ENCODE measurements at regions not wholly inside any gene's neighbourhood (a gene's known extent, or its start where the extent isn't known, plus 50 kb on each side); places are given as distances from the start of the nearest gene placed in this dataset.

DNA sequence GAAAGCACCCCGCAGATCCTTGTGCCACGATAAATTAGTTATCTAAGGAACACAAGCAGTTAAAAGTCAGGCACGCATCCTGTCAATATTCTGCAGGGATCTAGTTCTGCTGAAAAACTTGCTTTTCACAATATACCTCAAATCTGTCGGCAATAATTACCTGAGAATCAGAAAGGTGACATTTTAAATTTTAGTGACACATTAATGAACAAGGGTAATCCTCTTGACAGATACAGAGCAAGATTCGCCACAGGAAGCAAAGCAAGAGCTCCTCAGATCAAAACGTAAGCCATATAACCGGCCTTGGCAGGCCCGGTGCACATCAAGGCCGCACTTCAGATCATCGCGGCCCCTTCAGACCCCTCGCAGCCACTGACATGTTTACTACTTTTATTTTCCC, 185.7 kb downstream of the ATPSCKMT start:
- Histone ChIP-seq H2AFZ (ENCODE audit: low read length) (no peak overlapping the region), H2BK120ac (replicated peaks; ENCODE audit: low read depth, low read length) (no peak overlapping the region), H3K27ac (ENCODE audit: low read depth, low read length) (no peak overlapping the region), H4K20me1 (replicated peaks in 1 of 2; ENCODE audit: control insufficient read depth in 1 of 2, insufficient read depth in 2 of 2, low read length in 2 of 2) (no peaks in the 10 kb centered on the region), H3K9ac (replicated peaks in 1 of 4; ENCODE audit: extremely low read depth in 1 of 4, low read depth in 3 of 4, low read length in 3 of 4) (no peak overlapping the region), H2BK12ac (ENCODE audit: low read depth, low read length) (no peak overlapping the region), H3K18ac (ENCODE audit: extremely low read depth, low read length) (no peak overlapping the region), H3K4me3 (ENCODE audit: extremely low read depth in 1 of 4, insufficient read depth in 2 of 4, low read depth in 3 of 4, low read length in 4 of 4) (no peak overlapping the region), H3K4me2 (ENCODE audit: insufficient read depth in 1 of 2, low read depth in 2 of 2, low read length in 2 of 2) (no peak overlapping the region), H2BK5ac (ENCODE audit: low read depth, low read length) (no peak overlapping the region), H3K4ac (replicated peaks; ENCODE audit: insufficient read length, low read depth, low read length) (no peak overlapping the region), H3K56ac (replicated peaks; ENCODE audit: insufficient read length, low read depth, low read length) (no peak overlapping the region), H3K4me1 (replicated peaks in 1 of 4; ENCODE audit: control insufficient read depth in 3 of 4, insufficient read depth in 4 of 4, low read length in 3 of 4) (0 out of 7 replicates have a peak, but pooled peaks cover 0 to 2% (median 0%) of the 10 kb centered on the region in 4 experiments), H2BK20ac (ENCODE audit: low read length) (no peak overlapping the region), H4K91ac (replicated peaks; ENCODE audit: insufficient read length, low read length) (no peak overlapping the region), H4K5ac (ENCODE audit: insufficient read length, low read depth, low read length) (no peak overlapping the region), H3K23ac (ENCODE audit: insufficient read length) (no peak overlapping the region), H3K23me2 (ENCODE audit: low read depth, low read length) (no peaks in the 10 kb centered on the region), H3K27me3 (replicated peaks in 1 of 4; ENCODE audit: control insufficient read depth in 3 of 4, extremely low read depth in 1 of 4, insufficient read depth in 3 of 4, low read length in 3 of 4) (no peaks in the 10 kb centered on the region), H3K14ac (ENCODE audit: insufficient read length) (no peak overlapping the region), H2AK5ac (ENCODE audit: low read depth, low read length) (no peak overlapping the region), H4K8ac (ENCODE audit: extremely low read depth, insufficient read depth, low read length) (no peak overlapping the region), H3K79me2 (ENCODE audit: control insufficient read depth in 1 of 2, insufficient read depth in 2 of 2, low read length in 2 of 2) (no peaks in the 10 kb centered on the region), H3K36me3 (ENCODE audit: control insufficient read depth in 2 of 4, insufficient read depth in 4 of 4, low read length in 3 of 4) (no peaks in the 10 kb centered on the region), H2BK15ac (ENCODE audit: low read length) (no peak overlapping the region), H3K79me1 (ENCODE audit: low read depth, low read length) (no peaks in the 10 kb centered on the region), H3K9me3 (ENCODE audit: insufficient read depth in 2 of 2, low read depth in 1 of 2, low read length in 1 of 2) (peaks cover 0 to 9% of the 10 kb centered on the region in 2 experiments; a peak in 1 of 4 replicates)
- WGBS, 2 experiments (ENCODE audit: extremely low coverage in 1 of 2, insufficient coverage in 1 of 2, insufficient read length in 1 of 2, insufficient replicate concordance in 2 of 2, low coverage in 1 of 2, low lambda C conversion rate in 2 of 2, missing lambda C conversion rate in 1 of 2), result 90% methylated on average over 12 of the region's 12 CpGs; no CpG with 5 or more reads in 1 of the 2 experiments
- ChIA-PET CTCF (ENCODE audit: partially characterized antibody) (interaction anchor here (1.5 kb wide), 1 partner anchor 17 kb away, joined by 4 read pairs; no protein-coding TSS in a partner anchor), POLR2A (ENCODE audit: partially characterized antibody) (no interaction called here)
- FAIRE-seq (no peak), DNase-seq (ENCODE audit: low read depth in 1 of 2, low spot score in 2 of 2) (no peak)
- TF ChIP-seq CBX8 (IDR thresholded peaks at IDR 0.05; ENCODE audit: borderline replicate concordance, low read depth, low read length) (no peak), RAD21 (IDR thresholded peaks at IDR 0.05 in 1 of 2, conservative IDR thresholded peaks at IDR 0.05 in 1 of 2; ENCODE audit: low read depth in 2 of 2, low read length in 2 of 2) (no peak), SP2 (IDR thresholded peaks at IDR 0.05; ENCODE audit: low read length) (no peak), SP1 (IDR thresholded peaks at IDR 0.05; ENCODE audit: low read depth, low read length) (no peak), YY1 (IDR thresholded peaks at IDR 0.05; ENCODE audit: low read depth, low read length) (no peak), EGR1 (IDR thresholded peaks at IDR 0.05; ENCODE audit: borderline replicate concordance, low read depth, low read length) (no peak), EP300 (IDR thresholded peaks at IDR 0.05; ENCODE audit: borderline replicate concordance in 1 of 2, low read depth in 2 of 2, low read length in 2 of 2) (no peak), ASH2L (IDR thresholded peaks at IDR 0.05; ENCODE audit: low read length) (no peak), RBBP5 (IDR thresholded peaks at IDR 0.05; ENCODE audit: borderline replicate concordance, low read depth, low read length) (no peak), CBX5 (IDR thresholded peaks at IDR 0.05; ENCODE audit: low read depth, low read length) (no peak)
